Uterus (tissue), 3 donors: ENCODE measurements at regions not wholly inside any gene's neighbourhood (a gene's known extent, or its start where the extent isn't known, plus 50 kb on each side); places are given as distances from the start of the nearest gene placed in this dataset.

Experiments used
- DNase-seq, 2 donors: peaks; one replicate each; pipeline ENCODE4 v3.0.0-alpha.2; 2019 to 2020
- H3K27ac ChIP-seq, 2 donors: fragments of 200-600 bp; sonication (generic); 1 replicate in 1 of 2; 2 replicates in 1 of 2; pipeline ENCODE4 v1.5.1; 2016 to 2018
- H3K27me3 ChIP-seq, 2 donors: fragments of 200-600 bp; sonication (generic); one replicate each; pipeline ENCODE4 v1.5.1; 2018 to 2019; ENCODE audit warnings: control low read depth in 1 of 2
- H3K36me3 ChIP-seq, 2 donors: fragments of 200-600 bp; sonication (generic); one replicate each; pipeline ENCODE4 v1.5.1; 2019; ENCODE audit warnings: control low read depth in 1 of 2
- H3K4me1 ChIP-seq, 2 donors: fragments of 200-600 bp; sonication (generic); one replicate each; pipeline ENCODE4 v1.5.1; 2018 to 2019; ENCODE audit warnings: control low read depth in 1 of 2
- H3K4me3 ChIP-seq, 2 donors: fragments of 200-600 bp; sonication (generic); 1 replicate in 1 of 2; 2 replicates in 1 of 2; pipeline ENCODE4 v1.5.1; 2018 to 2019; ENCODE audit warnings: mild to moderate bottlenecking in 1 of 2
- H3K9me3 ChIP-seq, 2 donors: fragments of 200-600 bp; sonication (generic); one replicate each; pipeline ENCODE4 v1.5.1; 2019; ENCODE audit warnings: control low read depth in 1 of 2
- POLR2A ChIP-seq, 2 donors: fragments of 450-650 bp; IDR thresholded peaks; one replicate each; pipeline ENCODE4 v1.6.1; 2016; ENCODE audit warnings: antibody characterized with exemption in 2 of 2, mild to moderate bottlenecking in 1 of 2, moderate library complexity in 1 of 2
- intact Hi-C: fragments of 100-400 bp; cut with DNase I; formaldehyde crosslinking; loops from one replicate; pipeline ENCODE4 v1.15.1; 2023; ENCODE audit warnings: low total_unique reads
- TF ChIP-seq, protein P1 (sequence below), 4 experiments: fragments of 200-600 bp in 2 of 4; fragments of 450-650 bp in 2 of 4; sonication (generic) in 2 of 4; IDR thresholded peaks; one replicate each; pipeline ENCODE4 v1.5.1; 2016 to 2019; ENCODE audit warnings: antibody characterized with exemption in 4 of 4, mild to moderate bottlenecking in 2 of 4, moderate library complexity in 1 of 4
- donor health status: DM: yes; HTN: yes; CAD: no.

DNA sequence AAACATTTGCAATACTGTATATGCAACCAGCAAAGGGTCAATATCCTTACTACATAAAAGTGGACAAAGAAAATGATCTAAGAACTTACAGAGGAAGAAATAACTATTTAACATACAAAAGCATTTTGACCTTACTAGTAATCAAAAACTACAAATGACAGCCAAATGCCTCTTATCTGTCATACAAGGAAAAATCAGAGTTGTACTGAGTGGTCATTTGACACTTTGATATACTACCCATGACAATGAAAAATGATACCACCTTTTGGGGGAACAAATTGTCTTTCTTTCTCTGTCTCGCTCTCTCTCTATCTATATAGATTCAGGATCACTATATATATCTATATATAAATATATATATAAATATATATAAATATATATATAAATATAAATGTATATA, 50.4 kb upstream of the ZSWIM6 start:
- H3K4me1 ChIP-seq: no peaks in the 10 kb centered on the region
- no peak overlapping the region for H3K27ac ChIP-seq
- no peaks in the 10 kb centered on the region for H3K36me3 ChIP-seq
- no peak for TF ChIP-seq POLR2A (IDR thresholded peaks at IDR 0.05)
- TF ChIP-seq, protein P1, sequence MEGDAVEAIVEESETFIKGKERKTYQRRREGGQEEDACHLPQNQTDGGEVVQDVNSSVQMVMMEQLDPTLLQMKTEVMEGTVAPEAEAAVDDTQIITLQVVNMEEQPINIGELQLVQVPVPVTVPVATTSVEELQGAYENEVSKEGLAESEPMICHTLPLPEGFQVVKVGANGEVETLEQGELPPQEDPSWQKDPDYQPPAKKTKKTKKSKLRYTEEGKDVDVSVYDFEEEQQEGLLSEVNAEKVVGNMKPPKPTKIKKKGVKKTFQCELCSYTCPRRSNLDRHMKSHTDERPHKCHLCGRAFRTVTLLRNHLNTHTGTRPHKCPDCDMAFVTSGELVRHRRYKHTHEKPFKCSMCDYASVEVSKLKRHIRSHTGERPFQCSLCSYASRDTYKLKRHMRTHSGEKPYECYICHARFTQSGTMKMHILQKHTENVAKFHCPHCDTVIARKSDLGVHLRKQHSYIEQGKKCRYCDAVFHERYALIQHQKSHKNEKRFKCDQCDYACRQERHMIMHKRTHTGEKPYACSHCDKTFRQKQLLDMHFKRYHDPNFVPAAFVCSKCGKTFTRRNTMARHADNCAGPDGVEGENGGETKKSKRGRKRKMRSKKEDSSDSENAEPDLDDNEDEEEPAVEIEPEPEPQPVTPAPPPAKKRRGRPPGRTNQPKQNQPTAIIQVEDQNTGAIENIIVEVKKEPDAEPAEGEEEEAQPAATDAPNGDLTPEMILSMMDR (IDR thresholded peaks at IDR 0.05): no peak
- DNase-seq: no peak
- H3K9me3 ChIP-seq: no peaks in the 10 kb centered on the region
- H3K4me3 ChIP-seq: no peak overlapping the region
- intact Hi-C loops: no loop called here
- H3K27me3 ChIP-seq: no peaks in the 10 kb centered on the region
